Esophagus muscularis mucosa (tissue), 4 donors: ENCODE measurements at regions not wholly inside any gene's neighbourhood (a gene's known extent, or its start where the extent isn't known, plus 50 kb on each side); places are given as distances from the start of the nearest gene placed in this dataset.

ENCODE experiments used
- CTCF ChIP-seq, 3 experiments: fragments of 200-600 bp in 2 of 3; fragments of 450-650 bp in 1 of 3; sonication (generic) in 2 of 3; IDR thresholded peaks; one replicate each; pipeline ENCODE4 v1.5.1; 2017 to 2019; ENCODE audit warnings: antibody characterized with exemption in 3 of 3, mild to moderate bottlenecking in 2 of 3, moderate library complexity in 1 of 3
- EP300 ChIP-seq: sonication (generic); formaldehyde crosslinking; IDR thresholded peaks from one replicate; pipeline ENCODE4 v1.6.1; 2017; ENCODE audit warnings: antibody characterized with exemption
- POLR2A ChIP-seq: fragments of 450-650 bp; IDR thresholded peaks from one replicate; pipeline ENCODE4 v1.6.1; 2017; ENCODE audit warnings: antibody characterized with exemption, moderate library complexity, mild to moderate bottlenecking, low read depth
- POLR2AphosphoS5 ChIP-seq, 2 donors: sonication (generic); formaldehyde crosslinking; IDR thresholded peaks; one replicate each; pipeline ENCODE4 v1.6.1; 2017; ENCODE audit warnings: antibody characterized with exemption in 2 of 2

- TF ChIP-seq CTCF (IDR thresholded peaks at IDR 0.05) (no peak), POLR2A (no peak), POLR2AphosphoS5 (IDR thresholded peaks at IDR 0.05) (no peak), EP300 (no peak)
Measured at GRCh38 chr2:52474091-52474490, 1293.5 kb upstream of the CHAC2 start.
